Erythroblast (primary cell): ENCODE measurements at regions not wholly inside any gene's neighbourhood (a gene's known extent, or its start where the extent isn't known, plus 50 kb on each side); places are given as distances from the start of the nearest gene placed in this dataset.

Experiments
- GATA1 ChIP-seq: IDR thresholded peaks from 2 replicates; pipeline ENCODE4 v1.6.1; 2011; ENCODE audit warnings: low read depth, mild to moderate bottlenecking, control low read depth, low read length, moderate library complexity
- POLR2A ChIP-seq: IDR thresholded peaks from 2 replicates; pipeline ENCODE4 v1.6.1; 2011; ENCODE audit warnings: mild to moderate bottlenecking, low read length

DNA sequence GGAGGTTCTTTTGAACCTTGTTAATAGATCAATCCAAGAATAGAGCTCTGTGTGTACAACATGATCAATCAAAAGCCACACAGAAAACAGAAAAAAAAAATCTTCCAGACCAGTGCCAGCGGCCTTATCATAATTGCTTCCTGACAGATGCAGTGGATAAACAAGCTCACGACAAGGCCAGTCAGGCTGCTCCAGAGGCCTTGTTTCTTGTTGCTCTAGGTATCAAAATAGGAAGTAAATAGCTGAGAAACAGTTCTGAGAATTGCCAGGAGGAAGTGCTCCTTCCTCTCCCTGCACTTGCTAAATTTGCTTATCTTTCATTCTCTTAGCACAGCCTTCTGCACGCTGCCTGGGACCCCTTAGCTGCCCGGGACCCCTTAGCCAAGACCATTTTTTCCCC, 199.0 kb upstream of the TARS1 start:
- TF ChIP-seq POLR2A (no peak), GATA1 (no peak)
